ENCODE measurements at regions not wholly inside any gene's neighbourhood (a gene's known extent, or its start where the extent isn't known, plus 50 kb on each side); places are given as distances from the start of the nearest gene placed in this dataset.
"Not testable (repeated sequence)": the region's sequence is repeated elsewhere in the genome, so short reads cannot be mapped to it uniquely, and the experiment has no call there.

GRCh38 chr11:103585911-103586310, 450.5 kb upstream of the DDI1 start:
- no peak for DNase-seq

- no peak for DNase-seq
Measured at GRCh38 chr11:103586756-103587155, 449.7 kb upstream of the DDI1 start.

GRCh38 chr11:103587901-103588788, 448.3 kb upstream of the DDI1 start:
- DNase-seq = no peak

GRCh38 chr11:103591554-103591953, 444.9 kb upstream of the DDI1 start:
- no peak for DNase-seq

- DNase-seq = no peak
Measured at GRCh38 chr11:103594283-103594682, 442.2 kb upstream of the DDI1 start.

GRCh38 chr11:103596315-103596714, 440.1 kb upstream of the DDI1 start:
- DNase-seq = no peak

GRCh38 chr11:103601225-103601846, 435.1 kb upstream of the DDI1 start:
- DNase-seq = peak; percentile 25

GRCh38 chr11:103602840-103603239, 433.6 kb upstream of the DDI1 start:
- DNase-seq = no peak

GRCh38 chr11:103604310-103604709, 432.1 kb upstream of the DDI1 start:
- no peak for DNase-seq

GRCh38 chr11:103608566-103608965, 427.9 kb upstream of the DDI1 start:
- no peak for DNase-seq

GRCh38 chr11:103609117-103610066, 427.0 kb upstream of the DDI1 start:
- no peak for DNase-seq

GRCh38 chr11:103610435-103610834, 426.0 kb upstream of the DDI1 start:
- DNase-seq = no peak

- DNase-seq = not testable (repeated sequence)
Measured at GRCh38 chr11:103611526-103612260, 424.7 kb upstream of the DDI1 start.

GRCh38 chr11:103612451-103612850, 424.0 kb upstream of the DDI1 start:
- DNase-seq = not testable (repeated sequence)

GRCh38 chr11:103616586-103616985, 419.9 kb upstream of the DDI1 start:
- DNase-seq = not testable (repeated sequence)

- no peak for DNase-seq
Measured at GRCh38 chr11:103618528-103618927, 417.9 kb upstream of the DDI1 start.

GRCh38 chr11:103619480-103619879, 417.0 kb upstream of the DDI1 start:
- DNase-seq = no peak

- no peak for DNase-seq
Measured at GRCh38 chr11:103619938-103620337, 416.5 kb upstream of the DDI1 start.

- DNase-seq = no peak
Measured at GRCh38 chr11:103622296-103622695, 414.1 kb upstream of the DDI1 start.

- no peak for DNase-seq
Measured at GRCh38 chr11:103623933-103624332, 412.5 kb upstream of the DDI1 start.

- DNase-seq = no peak
Measured at GRCh38 chr11:103624708-103625623, 411.5 kb upstream of the DDI1 start.
